ENCODE measurements at regions not wholly inside any gene's neighbourhood (a gene's known extent, or its start where the extent isn't known, plus 50 kb on each side); places are given as distances from the start of the nearest gene placed in this dataset.

GRCh38 chr18:7334973-7335568 lies 104.2 kb downstream of the LRRC30 start:
- H3T11ph ChIP-seq (ENCODE audit: low read length) = no peak overlapping the region
- Mint-ChIP-seq H3K4me1 (no peaks in the 10 kb centered on the region), H3K27ac (no peak overlapping the region), H3K4me3 (no peak overlapping the region), H3K27me3 (ENCODE audit: low read depth) (no peaks in the 10 kb centered on the region; the same call in 1 of the 2 replicates), H3K36me3 (ENCODE audit: insufficient read depth in 1 of 3, low read depth in 3 of 3) (no peaks in the 10 kb centered on the region), H3K9me3 (peaks cover 0 to 3% of the 10 kb centered on the region in 2 experiments; a peak in 1 of 5 replicates)
- no peaks in the 10 kb centered on the region for H3K79me1 ChIP-seq (ENCODE audit: insufficient read depth, low read depth, low read length, poor library complexity, severe bottlenecking)
- no peaks in the 10 kb centered on the region for H3K27me3 ChIP-seq (ENCODE audit: insufficient read depth, low read length)
- H3K4ac ChIP-seq (ENCODE audit: low read depth, low read length) = no peak overlapping the region
- no peaks in the 10 kb centered on the region for H3K4me1 ChIP-seq (ENCODE audit: insufficient read depth, low read length)
- no peak overlapping the region for H2BK12ac ChIP-seq (ENCODE audit: insufficient read length, low read depth, low read length)
- no peak overlapping the region for H2BK120ac ChIP-seq (ENCODE audit: low read depth, low read length, poor library complexity, severe bottlenecking)
- no peak overlapping the region for H2AK5ac ChIP-seq (ENCODE audit: insufficient read length, low read length)
- no peak overlapping the region for H2BK20ac ChIP-seq (ENCODE audit: low read depth, low read length, poor library complexity, severe bottlenecking)
- H3K18ac ChIP-seq (ENCODE audit: insufficient read length, low read depth, low read length) = no peak overlapping the region
- no peak overlapping the region for H3K4me2 ChIP-seq (ENCODE audit: insufficient read depth, insufficient read length, low read length)
- no peaks in the 10 kb centered on the region for H3K23me2 ChIP-seq (ENCODE audit: insufficient read length, low read depth, low read length, poor library complexity, severe bottlenecking)
- TF ChIP-seq, protein P1, sequence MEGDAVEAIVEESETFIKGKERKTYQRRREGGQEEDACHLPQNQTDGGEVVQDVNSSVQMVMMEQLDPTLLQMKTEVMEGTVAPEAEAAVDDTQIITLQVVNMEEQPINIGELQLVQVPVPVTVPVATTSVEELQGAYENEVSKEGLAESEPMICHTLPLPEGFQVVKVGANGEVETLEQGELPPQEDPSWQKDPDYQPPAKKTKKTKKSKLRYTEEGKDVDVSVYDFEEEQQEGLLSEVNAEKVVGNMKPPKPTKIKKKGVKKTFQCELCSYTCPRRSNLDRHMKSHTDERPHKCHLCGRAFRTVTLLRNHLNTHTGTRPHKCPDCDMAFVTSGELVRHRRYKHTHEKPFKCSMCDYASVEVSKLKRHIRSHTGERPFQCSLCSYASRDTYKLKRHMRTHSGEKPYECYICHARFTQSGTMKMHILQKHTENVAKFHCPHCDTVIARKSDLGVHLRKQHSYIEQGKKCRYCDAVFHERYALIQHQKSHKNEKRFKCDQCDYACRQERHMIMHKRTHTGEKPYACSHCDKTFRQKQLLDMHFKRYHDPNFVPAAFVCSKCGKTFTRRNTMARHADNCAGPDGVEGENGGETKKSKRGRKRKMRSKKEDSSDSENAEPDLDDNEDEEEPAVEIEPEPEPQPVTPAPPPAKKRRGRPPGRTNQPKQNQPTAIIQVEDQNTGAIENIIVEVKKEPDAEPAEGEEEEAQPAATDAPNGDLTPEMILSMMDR (conservative IDR thresholded peaks at IDR 0.05) = no peak
- no CpG with 5 or more reads among the region's 3 CpGs for WGBS (ENCODE audit: extremely low coverage, insufficient read length, low lambda C conversion rate)
- H3K14ac ChIP-seq (ENCODE audit: insufficient read depth, low read length) = no peak overlapping the region
- no peak overlapping the region for H3K9ac ChIP-seq (ENCODE audit: extremely low read depth, insufficient read length, low read length)
- H4K91ac ChIP-seq (ENCODE audit: insufficient read length, low read depth, low read length) = no peak overlapping the region
- H2AFZ ChIP-seq (ENCODE audit: low read length) = no peak overlapping the region
- H2BK15ac ChIP-seq (ENCODE audit: low read depth, low read length) = no peak overlapping the region
- H2BK5ac ChIP-seq (ENCODE audit: insufficient read length, low read length) = no peak overlapping the region
- H4K20me1 ChIP-seq (ENCODE audit: control insufficient read depth, insufficient read depth, insufficient read length) = no peaks in the 10 kb centered on the region
- no peak overlapping the region for H3K56ac ChIP-seq (ENCODE audit: insufficient read length, low read depth, low read length)
- no peak overlapping the region for H4K5ac ChIP-seq (ENCODE audit: insufficient read length, low read depth, low read length)
- DNase-seq = no peak
- no peak overlapping the region for H3K23ac ChIP-seq (ENCODE audit: insufficient read length, low read depth, low read length)
- no peak overlapping the region for H3K27ac ChIP-seq (ENCODE audit: insufficient read length, low read depth, low read length)
- H3K79me2 ChIP-seq (ENCODE audit: insufficient read depth, low read length) = no peaks in the 10 kb centered on the region
- H3K9me3 ChIP-seq (ENCODE audit: control insufficient read depth, low read depth, low read length) = no peaks in the 10 kb centered on the region
- no peak overlapping the region for H4K8ac ChIP-seq (replicated peaks; ENCODE audit: insufficient read length, low read depth, low read length)

All from H9 (cell line).